PC-9 (cell line): ENCODE measurements at regions not wholly inside any gene's neighbourhood (a gene's known extent, or its start where the extent isn't known, plus 50 kb on each side); places are given as distances from the start of the nearest gene placed in this dataset.
"Not testable (repeated sequence)": the region's sequence is repeated elsewhere in the genome, so short reads cannot be mapped to it uniquely, and the experiment has no call there.

Source experiments
- EZH2 ChIP-seq: fragments of 200-600 bp; sonication (generic); IDR thresholded peaks from 2 replicates; pipeline ENCODE4 v1.8.0; 2017; ENCODE audit warnings: antibody characterized with exemption, low read depth
- TF ChIP-seq, protein P1 (sequence below): fragments of 200-600 bp; sonication (generic); conservative IDR thresholded peaks from 2 replicates; pipeline ENCODE4 v1.6.1; 2017; ENCODE audit warnings: mixed run types, antibody characterized with exemption, mild to moderate bottlenecking, moderate library complexity

DNA sequence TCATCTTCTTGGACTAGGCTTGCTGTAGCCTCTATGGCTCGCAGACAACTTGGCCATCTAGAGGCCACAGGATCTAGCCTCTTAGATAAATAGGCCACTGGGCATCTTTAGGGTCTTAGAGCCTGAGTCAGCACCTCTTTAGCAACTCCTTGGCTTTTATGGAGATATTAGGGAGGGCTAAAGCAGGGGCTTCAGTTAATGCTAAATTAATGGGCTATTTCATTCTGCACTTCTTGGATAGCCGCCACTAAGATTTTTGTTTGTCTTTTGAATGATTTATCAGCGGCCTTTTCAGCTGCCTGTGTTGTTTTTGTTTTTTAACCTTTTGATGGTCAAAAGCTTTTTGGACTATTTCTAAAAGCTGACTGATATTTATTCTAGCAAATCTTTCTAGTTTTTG lies 118.3 kb downstream of the UNC93B1 start:
- not testable (repeated sequence) for TF ChIP-seq EZH2
- TF ChIP-seq, protein P1, sequence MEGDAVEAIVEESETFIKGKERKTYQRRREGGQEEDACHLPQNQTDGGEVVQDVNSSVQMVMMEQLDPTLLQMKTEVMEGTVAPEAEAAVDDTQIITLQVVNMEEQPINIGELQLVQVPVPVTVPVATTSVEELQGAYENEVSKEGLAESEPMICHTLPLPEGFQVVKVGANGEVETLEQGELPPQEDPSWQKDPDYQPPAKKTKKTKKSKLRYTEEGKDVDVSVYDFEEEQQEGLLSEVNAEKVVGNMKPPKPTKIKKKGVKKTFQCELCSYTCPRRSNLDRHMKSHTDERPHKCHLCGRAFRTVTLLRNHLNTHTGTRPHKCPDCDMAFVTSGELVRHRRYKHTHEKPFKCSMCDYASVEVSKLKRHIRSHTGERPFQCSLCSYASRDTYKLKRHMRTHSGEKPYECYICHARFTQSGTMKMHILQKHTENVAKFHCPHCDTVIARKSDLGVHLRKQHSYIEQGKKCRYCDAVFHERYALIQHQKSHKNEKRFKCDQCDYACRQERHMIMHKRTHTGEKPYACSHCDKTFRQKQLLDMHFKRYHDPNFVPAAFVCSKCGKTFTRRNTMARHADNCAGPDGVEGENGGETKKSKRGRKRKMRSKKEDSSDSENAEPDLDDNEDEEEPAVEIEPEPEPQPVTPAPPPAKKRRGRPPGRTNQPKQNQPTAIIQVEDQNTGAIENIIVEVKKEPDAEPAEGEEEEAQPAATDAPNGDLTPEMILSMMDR: not testable (repeated sequence)
